Amniotic epithelial cell (primary cell): ENCODE measurements at regions not wholly inside any gene's neighbourhood (a gene's known extent, or its start where the extent isn't known, plus 50 kb on each side); places are given as distances from the start of the nearest gene placed in this dataset.
"Not testable (repeated sequence)": the region's sequence is repeated elsewhere in the genome, so short reads cannot be mapped to it uniquely, and the experiment has no call there.

Source experiments
- DNase-seq: peaks from one replicate; pipeline ENCODE4 v3.0.0-alpha.2; 2010; ENCODE audit warnings: low read depth

DNA sequence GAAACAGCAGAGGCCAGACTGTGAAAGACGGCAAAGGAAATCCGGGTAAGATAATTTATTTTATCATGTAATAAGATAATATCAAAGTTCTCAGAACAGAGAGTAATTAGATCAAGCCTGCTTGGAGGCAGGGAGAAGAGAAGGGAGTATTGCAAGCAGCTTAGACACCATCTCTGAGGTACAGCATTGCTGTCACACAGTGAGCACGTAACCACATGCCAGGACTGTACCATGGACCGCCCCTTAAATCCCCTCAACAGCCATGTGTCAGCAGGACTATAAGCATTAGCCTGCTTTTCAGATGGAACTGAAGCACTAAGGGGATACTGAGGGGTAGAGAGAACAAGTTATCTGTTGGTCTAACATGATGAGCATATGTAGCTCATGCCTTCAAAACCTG, 141.5 kb downstream of the C6orf118 start:
- DNase-seq: no peak

DNA sequence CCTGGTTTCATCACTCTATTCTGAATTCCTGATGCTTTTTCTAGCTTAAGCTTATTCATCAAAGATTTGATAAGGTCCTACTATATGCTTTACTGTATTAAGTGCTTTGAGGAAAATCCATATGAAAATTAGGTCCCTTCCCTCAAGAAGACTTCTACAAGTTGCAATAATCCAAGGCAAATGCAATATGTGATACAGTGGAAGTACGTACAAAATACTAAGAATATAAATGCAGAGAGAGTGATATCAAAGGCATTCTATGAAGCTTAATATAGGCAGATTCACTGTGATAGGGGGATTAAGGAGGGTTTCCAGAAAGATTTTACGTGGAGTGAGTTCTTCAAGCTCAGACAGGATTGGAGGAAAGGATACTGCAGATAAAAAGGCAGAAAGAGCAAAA, 142.1 kb downstream of the C6orf118 start:
- no peak for DNase-seq

DNA sequence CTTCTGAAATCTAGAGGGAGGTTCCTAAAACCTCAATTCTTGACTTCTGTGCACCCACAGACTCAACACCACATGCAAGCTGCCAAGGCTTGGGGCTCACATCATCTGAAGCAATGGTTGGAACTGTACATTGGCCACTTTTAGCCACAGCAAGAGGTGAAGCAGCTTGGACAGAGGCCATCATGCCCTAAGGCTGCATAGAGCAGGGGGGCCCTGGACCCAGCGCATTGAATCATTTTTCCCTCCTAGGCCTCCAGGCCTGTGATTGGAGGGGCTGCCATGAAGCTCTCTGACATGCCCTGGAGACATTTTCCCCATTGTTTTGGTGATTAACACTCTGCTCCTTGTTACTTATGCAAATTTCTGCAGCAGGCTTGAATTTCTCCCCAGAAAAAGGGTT, 145.9 kb downstream of the C6orf118 start:
- no peak for DNase-seq

DNA sequence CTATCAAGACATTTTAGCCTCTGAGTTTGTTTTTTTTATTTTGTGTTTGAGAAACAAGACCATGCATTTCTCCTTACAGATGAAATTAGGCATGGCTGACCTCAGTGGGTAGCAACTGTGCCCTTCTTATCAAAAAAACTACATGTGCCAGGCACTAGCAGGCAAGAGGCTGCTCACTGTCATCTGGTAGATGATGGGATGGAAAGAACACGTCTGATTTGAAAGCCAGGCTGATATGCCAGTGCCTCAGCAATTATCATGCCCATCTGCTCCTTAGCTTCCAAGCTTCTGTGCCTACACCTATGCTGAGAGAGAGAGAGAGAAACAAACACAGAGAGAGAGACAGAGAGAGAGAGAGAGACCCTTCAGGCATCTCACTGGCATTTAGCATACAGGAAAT, 149.9 kb downstream of the C6orf118 start:
- DNase-seq: no peak

DNA sequence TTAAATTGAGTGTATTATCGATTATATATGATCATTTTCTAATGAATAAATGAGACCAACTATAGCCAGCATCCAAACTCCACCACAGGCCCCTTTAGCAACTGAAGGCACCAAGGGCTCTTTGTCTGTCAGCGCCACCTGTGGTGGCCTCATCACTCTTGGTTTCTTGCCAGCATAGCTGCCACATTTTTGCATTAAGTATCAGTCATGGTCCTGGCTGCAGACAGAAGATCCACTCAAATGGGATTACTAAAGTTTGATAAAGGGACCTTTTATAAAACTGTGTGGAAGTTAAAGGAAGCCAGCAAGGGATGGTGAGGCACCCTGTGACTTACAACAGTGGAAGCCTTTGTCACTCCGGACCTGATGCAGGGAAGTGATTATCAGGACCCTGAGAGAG, 162.9 kb downstream of the C6orf118 start:
- DNase-seq: no peak

DNA sequence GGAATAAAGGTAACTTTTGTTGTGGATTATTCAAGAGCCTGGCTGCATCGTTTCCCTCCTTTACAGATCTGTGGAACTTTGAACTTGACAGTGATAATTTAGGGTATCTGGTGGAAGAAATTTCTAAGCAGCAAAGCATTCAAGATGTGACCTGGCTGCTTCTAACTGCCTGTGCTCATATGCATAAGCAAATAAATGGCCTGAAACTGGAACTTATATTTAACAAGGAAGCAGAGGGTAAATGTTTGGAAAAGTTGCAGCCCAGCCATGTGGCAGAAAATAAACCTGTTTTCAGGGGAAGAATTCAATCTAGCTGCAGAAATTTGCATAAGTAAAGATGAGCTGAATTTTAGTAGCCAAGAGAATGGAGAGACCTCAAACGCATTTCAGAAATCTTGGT, 173.5 kb downstream of the C6orf118 start:
- no peak for DNase-seq

DNA sequence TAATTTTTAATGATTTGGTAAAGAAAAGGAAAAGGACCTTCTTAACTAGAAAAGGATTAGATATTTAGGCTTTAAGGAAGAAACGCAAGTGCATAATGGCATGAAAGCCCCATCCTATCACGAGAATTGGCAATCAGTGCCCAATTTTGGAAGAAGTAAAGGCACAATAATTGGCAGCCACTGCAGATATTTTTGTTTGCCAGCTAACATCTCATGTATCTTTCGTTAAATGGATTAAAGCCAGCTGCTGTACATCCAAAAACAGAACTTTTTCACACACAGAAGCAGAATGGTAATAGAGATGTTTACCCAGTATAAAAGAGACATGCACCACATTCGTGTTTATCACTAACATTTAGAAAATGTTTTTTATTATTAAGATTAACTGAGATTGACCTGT, 180.3 kb downstream of the C6orf118 start:
- no peak for DNase-seq

DNA sequence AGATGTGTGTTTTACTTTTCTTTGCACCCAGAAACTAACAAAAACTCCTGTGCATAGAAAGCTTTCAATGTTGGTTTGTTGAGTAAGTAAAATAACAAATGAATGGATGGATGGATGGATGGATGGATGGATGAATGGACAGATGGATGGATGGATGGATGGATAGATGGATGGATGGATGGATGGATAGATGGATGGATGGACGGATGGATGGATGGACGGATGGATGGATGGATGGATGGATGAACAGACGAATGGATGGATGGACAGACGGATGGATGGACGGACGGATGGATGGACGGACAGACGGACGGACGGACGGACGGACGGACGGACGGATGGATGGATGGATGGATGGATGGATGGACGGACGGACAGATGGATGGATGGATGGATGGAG, 181.7 kb downstream of the C6orf118 start:
- not testable (repeated sequence) for DNase-seq

DNA sequence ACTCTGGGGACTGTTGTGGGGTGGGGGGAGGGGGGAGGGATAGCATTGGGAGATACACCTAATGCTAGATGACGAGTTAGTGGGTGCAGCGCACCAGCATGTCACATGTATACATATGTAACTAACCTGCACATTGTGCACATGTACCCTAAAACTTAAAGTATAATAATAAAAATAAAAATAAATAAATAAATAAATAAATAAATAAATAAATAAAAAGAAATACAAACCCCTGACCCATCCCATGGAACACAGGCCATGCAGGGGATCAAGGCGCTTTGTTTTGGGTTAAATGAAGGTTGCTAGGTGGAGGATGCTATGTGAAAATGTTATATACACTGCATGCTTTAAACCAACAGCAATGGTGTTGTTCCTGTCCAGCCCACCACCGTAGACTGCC, 184.7 kb downstream of the C6orf118 start:
- not testable (repeated sequence) for DNase-seq

DNA sequence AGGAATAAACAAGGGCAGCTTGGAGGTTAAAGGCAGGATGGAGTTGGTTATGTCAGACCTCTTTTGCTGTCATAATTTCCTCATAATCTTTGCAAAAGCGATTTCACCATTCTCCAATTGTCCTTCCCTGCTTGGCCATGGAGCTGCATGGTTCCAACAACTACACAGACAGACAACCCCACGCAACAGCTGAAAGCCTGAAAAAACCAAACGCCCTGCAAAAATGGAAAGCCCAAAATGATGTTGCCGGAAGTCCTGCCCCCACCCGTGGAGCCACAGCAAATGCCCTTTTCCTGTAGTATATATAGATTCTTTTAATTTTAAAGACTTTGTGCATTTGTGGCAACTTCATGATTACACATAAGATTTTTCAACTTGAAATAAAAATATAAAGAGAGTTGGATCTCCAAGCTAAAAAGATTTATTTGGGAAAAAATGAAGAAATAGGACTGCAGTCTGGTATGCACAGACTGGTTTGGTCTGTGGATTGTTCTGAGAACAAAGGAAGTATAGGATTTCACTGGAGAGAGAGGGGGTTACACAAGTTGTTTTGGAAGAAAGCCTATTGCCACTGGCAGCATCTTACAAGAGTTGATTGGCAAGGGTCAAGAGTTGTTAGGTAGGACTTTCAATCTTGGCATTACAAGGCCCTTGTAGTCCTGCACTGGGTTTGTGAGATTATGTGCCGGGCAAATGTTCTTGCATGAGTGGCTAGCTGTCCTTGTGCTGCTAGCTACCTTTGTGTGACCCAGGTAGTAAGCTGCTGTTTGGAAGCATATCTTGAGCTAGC, 190.0 kb downstream of the C6orf118 start:
- DNase-seq: no peak

DNA sequence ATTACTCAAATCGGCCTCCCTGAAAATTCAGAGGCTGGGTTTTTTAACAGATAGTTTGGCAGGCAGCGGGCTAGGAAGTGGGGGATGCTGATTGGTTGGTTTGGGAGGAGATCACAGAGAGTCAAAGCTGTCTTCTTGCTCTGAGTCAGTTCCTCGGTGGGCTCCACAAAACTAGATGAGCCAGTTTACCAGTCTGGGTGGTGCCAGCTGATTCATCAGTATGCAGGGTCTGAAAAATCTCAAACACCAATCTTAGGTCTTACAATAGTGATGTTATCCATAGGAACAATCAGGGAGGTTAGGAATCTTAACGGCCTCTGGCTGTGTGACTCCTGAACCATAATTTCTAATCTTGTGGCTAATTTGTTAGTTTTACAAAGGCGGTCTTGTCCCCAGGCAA, 190.7 kb downstream of the C6orf118 start:
- no peak for DNase-seq

DNA sequence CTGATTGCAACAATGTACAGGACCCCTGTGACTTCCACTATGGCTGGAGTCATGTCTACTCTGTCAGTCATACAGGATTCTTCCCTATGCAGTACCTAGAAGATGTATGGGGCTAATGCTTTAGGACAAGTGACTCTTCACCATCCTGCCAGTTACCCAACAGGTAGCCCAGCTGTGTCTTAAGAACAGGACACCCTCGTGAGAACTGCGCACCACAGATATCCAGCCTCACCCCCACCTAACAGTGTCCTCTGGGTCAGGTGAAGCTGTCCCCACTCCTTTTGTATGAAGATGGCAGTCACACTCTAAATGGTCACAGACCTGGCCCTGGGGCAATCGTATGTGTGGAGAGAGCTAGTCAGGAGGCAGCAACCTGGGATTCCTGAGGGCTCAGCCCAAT, 191.6 kb downstream of the C6orf118 start:
- DNase-seq: no peak

DNA sequence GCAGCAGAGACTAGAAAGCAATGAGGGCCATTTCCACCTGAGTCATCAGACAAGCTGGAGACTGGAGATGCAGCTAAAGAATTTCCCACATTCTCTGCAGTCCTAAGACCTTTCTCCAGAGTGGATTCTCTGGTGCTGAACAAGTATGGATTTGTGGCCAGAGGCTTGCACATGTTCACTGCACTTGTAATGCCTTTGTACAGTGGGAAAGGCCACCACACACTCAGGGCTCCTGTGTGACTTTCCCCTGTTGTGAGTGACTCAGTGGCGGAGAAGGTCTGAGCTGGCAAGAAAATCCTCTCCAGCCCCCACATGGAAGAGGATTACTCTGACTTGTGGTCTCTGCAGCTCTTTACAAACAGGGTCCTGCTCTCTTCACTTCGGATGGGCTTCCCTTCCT, 192.3 kb downstream of the C6orf118 start:
- no peak for DNase-seq

DNA sequence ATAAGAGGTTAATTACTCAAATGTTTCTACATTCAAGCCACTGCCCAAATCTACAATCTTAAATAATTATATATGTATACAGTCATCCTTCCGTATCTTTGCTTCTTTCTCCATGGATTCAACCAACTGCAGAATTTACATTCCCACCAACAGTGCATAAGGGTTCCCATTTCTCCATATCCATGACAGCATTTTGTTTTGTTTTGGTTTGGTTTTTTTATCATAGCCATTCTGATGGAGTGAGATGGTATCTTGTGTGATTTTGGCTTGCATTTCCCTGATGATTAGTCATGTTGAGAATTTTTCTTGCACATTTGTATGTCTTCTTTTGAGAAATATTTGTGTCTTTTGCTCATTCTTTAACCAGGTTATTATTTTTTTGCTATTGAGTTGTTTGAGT, 198.5 kb downstream of the C6orf118 start:
- DNase-seq: no peak

DNA sequence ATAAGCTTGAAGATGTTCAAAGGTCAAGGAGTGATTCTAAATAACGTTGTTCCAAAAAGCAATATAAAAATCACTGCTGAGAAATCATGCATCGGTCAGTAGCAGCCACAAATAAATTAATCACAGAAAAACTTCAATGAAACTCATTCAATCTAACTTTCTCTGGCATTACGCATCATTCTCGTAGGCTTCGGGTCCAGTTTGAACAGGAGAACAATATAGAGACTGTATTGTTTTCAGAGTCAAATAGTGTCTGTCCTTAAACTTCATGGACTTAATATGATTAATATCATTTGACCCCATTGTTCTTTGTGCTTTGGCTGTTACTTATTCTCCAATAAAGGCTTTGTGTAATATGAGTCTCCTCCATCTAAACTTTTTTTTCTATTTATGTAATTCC, 200.4 kb downstream of the C6orf118 start:
- no peak for DNase-seq

DNA sequence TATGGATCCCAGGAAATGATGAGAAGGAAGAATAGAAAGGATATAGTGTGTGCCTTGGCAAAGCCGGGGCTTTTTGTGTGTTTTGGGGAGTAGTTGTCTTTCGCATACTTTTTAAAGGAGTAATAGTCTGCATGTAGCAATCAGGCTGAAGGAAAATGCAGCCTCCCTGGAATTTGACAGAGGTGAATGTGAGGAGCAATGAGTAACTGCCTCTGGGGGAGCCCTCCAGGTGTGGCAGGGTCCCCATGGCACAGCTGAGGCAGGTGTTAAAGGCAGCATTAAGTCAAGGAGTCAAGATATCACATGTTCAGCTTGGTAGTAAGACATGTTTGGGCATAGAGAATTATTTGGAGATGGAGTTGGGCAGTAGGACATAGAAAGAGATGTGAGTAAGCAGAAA, 203.1 kb downstream of the C6orf118 start:
- no peak for DNase-seq

DNA sequence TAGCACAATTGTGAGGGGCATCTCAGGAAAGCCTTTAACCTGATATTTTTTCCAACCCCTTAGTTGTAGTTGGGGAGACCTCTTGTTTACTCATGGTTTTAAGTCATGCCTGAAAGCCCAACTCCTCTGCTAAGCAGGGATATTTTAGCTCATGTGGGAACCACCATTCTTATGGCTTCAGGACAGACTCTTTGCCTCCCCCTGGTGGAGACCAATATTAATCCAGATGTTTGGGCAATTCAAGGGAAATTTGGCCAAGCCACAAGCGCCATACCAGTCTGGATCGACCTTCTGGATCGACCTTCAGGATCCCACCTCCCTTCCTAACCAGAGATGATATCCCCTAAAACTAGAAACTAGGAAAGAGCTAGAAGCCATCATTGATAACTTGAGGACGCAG, 211.2 kb downstream of the C6orf118 start:
- no peak for DNase-seq

DNA sequence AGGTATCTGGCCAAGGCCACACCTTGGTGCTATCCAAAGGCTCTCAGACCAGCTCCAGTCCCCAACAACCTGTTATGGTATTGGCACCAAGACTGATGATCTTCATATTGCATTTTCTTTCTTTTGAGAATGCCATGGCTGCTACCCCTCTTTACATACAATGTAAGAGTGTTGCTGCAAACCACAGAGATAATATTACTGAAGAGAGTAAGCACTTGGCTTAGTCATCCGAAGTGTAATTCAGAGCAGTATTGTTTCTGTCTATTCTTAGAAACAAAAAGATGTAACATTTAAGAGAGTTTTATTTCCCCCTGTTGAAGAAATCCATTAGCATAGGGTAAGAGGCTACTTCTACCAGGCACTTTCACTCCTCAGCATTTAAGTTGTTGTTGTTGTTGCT, 212.5 kb downstream of the C6orf118 start:
- no peak for DNase-seq

DNA sequence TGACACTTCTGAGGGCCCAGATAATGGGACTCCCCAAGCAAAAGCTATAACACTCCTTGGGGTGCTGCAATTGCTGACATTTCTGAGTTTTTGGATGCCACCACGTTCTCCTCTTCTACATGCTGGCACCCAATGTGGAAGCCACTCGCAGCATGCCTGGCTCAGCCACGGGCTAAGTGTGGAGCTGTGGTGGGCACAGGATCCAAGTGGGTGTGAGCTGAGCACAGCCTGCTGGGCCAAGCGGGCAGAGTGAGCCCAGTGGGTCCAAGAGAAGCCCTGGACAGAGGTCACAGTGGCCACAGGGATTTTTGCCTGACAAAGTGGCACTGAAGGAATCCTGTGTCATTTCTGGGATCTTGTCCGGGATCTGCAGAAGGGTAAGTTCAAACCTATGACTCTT, 213.2 kb downstream of the C6orf118 start:
- no peak for DNase-seq

DNA sequence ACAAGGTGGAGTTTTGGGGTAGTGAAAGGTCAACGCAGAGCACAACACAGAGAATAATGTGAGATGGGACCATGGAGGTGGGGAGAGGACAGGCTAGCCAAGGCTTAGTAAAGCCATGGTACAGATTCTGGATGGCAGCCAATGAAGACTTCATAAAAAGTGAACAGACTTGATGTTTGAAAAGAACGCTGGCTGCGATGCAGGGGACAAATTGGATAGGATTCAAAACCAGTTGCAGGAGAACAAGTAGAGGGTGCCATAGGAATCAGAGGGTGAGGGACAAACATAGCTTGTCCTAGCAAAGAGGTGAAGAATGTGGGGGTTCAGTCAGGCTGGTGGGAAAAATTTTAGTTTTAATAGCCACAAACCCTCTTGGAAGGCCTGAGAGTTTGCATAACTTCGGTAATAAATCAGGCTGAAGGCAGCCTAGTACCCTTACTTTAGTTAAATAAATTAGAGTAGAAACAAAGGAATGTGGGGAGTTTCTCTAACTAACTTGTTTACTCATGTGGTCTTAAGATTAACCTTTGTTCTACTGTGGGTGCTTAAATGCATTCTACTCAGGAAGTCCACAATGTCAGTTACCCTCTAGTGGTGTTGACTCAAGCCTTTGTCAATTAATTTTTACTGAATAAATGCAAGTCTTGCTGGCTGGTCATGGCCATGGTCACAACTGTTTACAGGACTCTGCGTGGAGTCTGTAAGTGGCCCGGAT, 216.4 kb downstream of the C6orf118 start:
- no peak for DNase-seq

DNA sequence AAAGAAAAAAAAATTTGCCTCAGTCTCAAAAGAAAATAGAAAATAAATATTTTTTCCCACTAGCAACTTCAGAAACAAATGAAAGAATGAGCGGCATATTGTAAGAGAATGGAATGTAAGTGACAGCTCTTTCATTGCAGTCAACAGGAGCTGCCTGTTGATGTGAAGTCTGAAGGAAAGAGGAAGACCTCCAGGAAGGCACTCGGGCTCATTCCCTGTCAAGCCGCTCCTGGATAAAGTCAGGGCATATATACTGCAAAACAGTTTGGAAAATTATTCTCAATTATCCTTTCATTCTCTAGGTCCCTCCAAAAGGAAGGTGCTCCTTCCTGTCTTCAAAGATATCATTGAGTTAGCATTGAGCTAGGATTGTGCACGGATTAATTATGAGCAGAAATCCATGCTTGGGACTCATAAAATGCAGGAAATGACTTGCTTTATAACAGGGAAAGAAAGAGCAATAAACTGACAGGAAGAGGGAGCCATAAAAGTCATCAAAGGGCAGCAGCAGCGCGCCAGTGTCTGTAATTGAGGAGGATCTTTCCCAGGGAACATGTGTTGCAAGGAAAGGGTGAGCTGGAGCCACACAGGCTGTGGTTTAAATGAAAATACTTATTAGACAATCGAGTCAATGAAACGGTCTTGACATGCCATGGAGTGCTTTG, 218.2 kb downstream of the C6orf118 start:
- DNase-seq: no peak

DNA sequence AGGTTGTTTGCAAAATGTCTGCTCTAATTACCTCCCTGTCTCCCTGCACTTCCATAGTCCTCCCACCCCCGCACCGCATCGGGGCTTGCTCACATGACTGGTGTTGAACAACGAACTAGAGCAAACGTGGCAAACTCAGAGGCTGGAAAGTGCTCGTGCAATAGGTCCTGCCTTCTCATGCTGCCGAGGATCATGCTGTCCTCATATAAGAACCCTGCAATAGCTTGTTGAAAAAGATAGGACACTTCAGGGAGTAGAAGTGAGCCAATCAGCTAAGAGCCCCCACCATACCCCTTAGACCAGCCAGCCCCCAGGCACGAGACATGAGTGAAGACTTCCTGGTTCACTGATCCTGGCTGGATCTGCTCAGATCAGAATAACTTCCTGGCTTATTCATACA, 219.2 kb downstream of the C6orf118 start:
- DNase-seq: no peak

DNA sequence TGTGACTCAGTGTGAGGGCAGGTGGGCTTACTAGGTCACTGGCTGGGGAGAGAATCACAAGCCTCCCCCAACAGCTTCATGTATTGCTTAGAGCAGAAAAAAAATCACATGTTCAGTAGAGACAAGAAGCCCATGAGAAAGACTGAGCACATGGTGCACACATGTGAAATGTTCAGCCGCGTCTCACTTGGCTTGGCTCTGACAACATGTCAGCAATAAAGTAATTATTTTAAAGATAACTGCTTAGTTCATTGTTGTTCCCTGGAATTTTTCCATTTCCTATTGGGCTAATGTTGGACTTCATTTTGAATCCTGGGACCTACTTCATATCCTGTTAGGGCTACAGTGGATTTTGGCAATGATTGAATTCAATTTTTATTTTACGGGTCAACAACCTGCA, 222.6 kb downstream of the C6orf118 start:
- DNase-seq: no peak
